Stimulated activated CD4-positive, alpha-beta T cell treated with anti-CD3 and anti-CD28 coated beads, Interleukin-12 subunit alpha, Interleukin-12 subunit beta, amount 100 ng/mL, for 4 hours (primary cell): ENCODE measurements at regions not wholly inside any gene's neighbourhood (a gene's known extent, or its start where the extent isn't known, plus 50 kb on each side); places are given as distances from the start of the nearest gene placed in this dataset.
"Not testable (repeated sequence)": the region's sequence is repeated elsewhere in the genome, so short reads cannot be mapped to it uniquely, and the experiment has no call there.

Experiments
- DNase-seq: peaks from one replicate; pipeline ENCODE4 v3.0.0-alpha.2; 2020

DNA sequence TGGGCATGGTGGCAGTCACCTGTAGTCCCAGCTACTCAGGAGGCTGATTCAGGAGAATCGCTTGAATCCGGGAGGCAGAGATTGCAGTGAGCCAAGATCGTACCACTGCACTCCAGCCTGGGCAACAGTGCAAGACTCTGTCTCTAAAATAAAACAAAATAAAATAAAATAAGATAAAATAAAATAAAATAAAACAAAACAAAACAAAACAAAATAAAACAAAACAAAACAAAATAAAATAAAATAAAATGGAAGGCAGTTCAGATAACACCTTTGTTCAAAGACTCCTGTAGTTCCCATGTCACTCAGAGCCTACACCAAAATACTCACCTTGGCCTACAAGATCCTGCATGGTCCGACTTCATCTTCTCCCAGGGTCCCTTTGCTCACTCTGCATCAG is 61.3 kb downstream of the SYF2 start:
- DNase-seq: not testable (repeated sequence)

GRCh38 chr1:25170439-25170838 is 61.9 kb downstream of the SYF2 start:
- DNase-seq: no peak

GRCh38 chr1:25169610-25170009 is 62.7 kb downstream of the SYF2 start:
- DNase-seq: no peak

DNA sequence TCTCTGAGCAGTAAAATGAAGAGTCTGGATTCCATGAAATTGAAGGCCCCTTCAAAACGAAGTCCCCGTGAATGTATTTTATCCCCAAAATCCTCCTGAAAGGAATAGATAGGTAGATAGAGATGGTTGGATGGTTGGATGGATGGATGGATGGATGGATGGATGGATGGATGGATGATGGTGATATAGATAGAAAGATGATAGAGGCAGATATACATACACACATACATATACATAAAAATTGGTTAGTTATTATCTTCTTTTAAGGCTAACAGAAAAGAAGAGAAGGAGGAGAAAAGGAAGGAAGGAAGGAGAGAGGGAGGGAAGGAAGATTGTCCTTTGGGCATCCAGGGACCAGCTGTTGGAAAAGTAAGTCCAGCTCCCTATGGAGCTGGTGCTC is 63.1 kb downstream of the SYF2 start:
- no peak for DNase-seq

- DNase-seq: no peak
Observed at GRCh38 chr1:25168193-25169071, 63.9 kb downstream of the SYF2 start.

DNA sequence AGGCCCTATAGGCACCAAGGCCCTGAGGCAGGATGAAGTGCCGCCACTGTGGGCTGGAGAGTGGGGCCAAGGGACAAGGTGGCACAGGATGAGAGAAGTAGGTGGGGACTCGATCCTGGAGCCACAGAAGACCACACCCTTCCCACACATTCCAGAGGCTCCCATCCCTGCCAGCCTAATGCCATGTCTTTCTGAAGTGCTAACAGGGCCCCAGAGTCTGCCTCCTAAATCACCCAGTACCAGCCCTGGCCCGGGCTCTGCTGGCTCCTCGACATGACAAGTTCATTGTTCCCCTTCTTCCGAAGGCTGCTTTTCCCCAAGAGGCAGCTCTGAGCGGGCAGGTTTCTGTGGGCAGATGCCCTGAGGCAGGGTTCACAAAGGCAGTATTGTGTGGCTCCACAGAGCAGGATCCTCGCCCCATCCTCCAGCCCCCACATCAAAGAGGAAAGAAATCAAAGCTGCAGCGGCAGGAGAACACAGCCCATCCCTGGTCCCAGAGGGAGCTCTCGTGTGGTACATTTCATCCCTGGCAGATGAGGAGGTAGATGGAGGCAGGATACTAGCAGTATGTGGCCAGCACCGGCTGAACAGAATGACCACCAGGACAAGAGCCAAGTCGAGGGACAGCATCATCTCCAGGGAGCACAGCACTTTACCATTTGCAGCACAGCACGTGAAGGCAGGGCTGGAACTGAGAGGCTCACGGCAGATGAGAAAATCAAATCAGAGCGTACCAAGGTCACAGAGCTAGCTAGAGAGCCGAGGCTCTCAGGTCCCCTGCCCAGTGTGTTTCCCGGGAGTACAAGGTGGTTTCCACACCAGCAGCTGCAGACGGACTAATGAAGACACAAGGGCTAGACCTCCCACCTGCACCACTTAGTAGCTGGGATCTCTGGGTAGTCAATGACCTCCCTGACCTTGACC is 64.8 kb downstream of the SYF2 start:
- DNase-seq: no peak

DNA sequence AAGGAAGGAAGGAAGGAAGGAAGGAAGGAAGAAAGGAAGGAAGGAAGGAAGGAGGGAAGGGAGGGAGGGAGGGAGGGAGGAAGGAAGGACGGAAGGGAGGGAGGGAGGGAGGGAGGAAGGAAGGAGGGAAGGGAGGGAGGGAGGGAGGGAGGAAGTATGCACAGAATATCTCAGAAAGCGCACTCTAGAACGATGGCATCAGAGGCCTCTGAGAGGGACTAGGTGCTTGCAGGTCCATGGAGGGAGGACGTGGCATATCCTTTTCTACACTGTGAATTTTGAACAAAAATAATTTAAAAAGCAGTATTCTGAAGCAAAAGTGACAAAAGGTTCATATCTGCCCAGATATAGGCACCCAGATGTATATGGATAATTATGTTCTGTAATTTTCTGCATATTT is 65.5 kb downstream of the SYF2 start:
- DNase-seq: no peak

GRCh38 chr1:25163986-25164385 is 68.3 kb downstream of the SYF2 start:
- no peak for DNase-seq

DNA sequence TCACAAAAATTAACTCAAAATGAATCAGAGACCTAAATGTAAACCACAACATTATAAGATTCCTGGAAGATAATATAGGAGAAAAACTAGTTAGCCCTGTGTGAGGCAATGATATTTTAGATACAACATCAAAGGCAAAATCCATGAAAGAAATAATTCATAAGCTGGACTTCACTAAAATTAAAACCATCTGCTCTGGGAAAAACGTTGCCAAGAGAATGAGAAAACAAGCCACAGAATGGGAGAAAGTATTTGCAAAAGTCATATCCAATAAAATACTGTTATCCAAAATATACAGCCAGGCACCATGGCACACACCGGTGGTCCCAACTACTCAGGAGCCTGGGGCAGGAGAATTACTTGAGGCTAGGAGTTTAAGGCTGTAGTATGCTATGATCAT is 70.3 kb downstream of the SYF2 start:
- DNase-seq: no peak

DNA sequence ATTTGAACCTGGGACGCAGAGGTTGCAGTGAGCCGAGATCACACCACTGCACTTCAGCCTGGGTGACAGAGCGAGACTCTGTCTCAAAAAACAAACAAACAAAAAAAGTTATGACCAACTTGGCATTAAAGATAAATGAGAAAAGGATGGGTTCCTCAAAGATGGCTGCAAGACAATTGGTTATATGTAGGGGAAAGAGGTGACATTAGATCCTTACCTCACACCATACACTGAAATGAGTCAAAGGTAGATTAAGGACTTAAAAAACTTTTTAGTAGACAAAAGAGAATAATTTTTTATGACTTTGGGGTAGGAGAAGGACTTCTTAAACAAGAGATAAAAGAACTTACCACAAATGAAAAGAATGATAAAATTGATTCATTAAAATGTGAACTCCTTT is 74.5 kb downstream of the SYF2 start:
- no peak for DNase-seq

- no peak for DNase-seq
Observed at GRCh38 chr1:25150985-25151495, 81.3 kb downstream of the SYF2 start.

GRCh38 chr1:25148673-25149300 is 83.5 kb downstream of the SYF2 start:
- no peak for DNase-seq

DNA sequence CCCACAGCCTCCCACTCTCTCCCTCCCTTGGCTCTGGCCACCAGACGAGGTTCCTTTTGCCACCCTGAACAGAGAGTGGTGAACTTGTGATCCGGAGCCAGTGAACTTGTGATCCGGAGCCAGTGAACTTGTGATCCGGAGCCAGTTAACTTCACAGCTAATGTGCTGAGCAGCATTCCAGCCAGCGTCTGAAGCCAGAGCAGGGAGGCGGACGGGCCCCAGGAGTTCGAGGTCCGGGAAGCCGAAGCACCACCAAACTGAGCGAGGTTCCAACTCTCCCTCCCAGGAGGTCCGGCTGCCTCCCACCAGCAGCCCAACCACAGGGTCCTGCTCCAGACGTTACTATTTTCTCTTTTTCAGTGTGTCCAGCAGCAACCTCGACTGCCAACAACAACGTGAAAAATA is 85.8 kb downstream of the SYF2 start:
- no peak for DNase-seq

DNA sequence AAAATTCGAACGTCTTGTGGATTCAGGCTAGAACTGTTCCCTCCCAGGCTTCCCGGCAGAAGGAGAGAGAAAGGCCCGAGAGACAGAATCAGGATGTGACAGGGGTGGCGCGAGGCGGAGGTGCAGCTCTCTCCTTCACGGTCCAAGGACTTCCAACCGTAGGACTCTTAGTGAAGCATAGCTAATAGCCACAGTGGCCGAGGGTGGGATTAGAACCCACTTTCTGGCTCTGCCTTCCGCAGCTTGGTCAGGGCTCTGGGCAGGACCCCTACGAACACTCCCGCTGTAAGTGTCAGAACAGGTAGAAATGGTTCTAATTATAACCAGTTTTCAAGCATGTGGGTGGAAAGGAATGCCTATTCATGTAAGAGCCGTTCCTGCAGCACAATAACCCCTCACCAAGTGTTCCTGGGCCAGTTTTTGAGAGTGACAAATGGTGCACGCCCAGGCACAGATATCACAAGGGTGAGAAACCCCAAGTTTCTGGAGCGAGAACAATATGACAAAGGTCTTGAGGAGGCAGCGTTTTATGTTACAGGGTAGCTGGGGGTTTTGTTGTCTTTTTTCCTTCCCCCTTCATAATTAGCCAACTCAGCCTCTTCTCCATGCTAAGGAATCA is 86.4 kb downstream of the SYF2 start:
- no peak for DNase-seq

- DNase-seq: no peak
Observed at GRCh38 chr1:25140073-25140797, 92.1 kb downstream of the SYF2 start.

DNA sequence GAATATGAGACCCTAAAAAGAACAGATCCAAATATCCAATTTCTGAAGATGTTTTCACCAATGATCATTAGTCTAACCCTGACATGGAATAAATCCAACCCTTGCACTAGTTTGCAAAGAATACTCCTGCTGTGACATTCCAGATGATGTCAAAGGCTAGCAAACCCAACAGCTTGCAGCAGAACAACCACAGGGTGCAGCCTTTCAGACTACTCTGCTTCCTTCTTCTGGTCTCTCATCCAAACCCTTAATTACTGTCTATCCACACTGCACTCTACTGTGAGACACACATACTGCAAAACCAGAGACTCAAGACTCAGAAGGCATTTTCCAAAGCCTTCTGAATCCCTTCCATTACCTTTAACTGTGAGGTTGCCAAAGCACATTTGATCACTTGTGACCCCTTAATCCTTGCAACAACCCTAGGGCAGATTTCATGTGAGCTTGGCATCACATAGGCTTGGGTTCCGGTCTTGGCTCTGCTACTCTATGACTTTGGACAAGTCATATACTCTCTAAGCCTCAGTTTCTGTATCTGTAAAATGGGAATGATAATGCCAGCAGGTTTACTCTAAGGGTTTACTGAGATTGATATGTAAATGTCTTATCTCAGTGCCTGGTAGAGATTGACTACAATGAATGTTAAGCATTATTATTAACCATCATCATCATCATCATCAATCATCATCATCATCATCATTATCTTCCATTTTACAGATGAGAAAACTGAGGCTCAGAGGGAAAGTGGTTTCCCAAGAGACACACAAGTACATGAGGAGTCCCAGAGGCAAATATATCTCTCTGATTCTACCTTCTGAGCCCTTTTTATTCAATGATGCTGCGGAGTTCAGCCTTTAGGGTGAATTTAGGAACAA is 94.5 kb downstream of the SYF2 start:
- DNase-seq: no peak

DNA sequence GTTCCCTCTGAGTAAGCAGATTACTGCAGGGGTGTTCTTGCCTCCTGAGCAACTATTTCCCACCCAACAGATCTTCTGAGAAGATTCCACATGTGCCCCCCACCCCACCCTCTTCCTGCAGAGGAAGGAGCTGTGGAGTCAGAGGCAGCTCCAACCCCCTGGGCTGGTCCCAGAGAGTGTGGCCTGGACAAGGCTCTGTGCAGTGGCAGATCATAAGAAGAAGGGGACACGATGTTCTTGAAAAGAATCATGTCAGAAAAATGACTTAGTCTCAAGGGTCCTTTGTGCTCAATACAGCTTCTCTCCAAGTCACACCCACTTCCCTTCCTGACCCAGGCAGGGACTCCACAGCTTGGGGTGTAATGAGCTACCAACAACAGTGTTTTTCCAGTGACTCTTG is 95.2 kb downstream of the SYF2 start:
- no peak for DNase-seq

- DNase-seq: no peak
Observed at GRCh38 chr1:25135909-25136308, 96.4 kb downstream of the SYF2 start.

GRCh38 chr1:25134801-25135461 is 97.4 kb downstream of the SYF2 start:
- DNase-seq: no peak

GRCh38 chr1:25134307-25134706 is 98.0 kb downstream of the SYF2 start:
- no peak for DNase-seq
